Parathyroid adenoma (tissue), 2 donors: ENCODE measurements at regions not wholly inside any gene's neighbourhood (a gene's known extent, or its start where the extent isn't known, plus 50 kb on each side); places are given as distances from the start of the nearest gene placed in this dataset.

Experiments
- H2AFZ ChIP-seq: fragments of 300-600 bp; sonication (generic); one replicate; pipeline ENCODE4 v1.7.0; 2017; ENCODE audit warnings: antibody characterized with exemption, mild to moderate bottlenecking
- H3K27ac ChIP-seq: fragments of 300-600 bp; sonication (generic); one replicate; pipeline ENCODE4 v1.7.0; 2017
- H3K27me3 ChIP-seq: fragments of 300-600 bp; sonication (generic); one replicate; pipeline ENCODE4 v1.7.0; 2017; ENCODE audit warnings: low read length; ENCODE audit not compliant: control insufficient read depth, insufficient read depth
- H3K36me3 ChIP-seq: fragments of 300-600 bp; sonication (generic); one replicate; pipeline ENCODE4 v1.7.0; 2017; ENCODE audit warnings: low read length; ENCODE audit not compliant: control insufficient read depth, insufficient read depth
- H3K4me1 ChIP-seq: fragments of 300-600 bp; sonication (generic); one replicate; pipeline ENCODE4 v1.7.0; 2017; ENCODE audit warnings: control low read depth
- H3K4me2 ChIP-seq: fragments of 300-600 bp; sonication (generic); one replicate; pipeline ENCODE4 v1.7.0; 2017; ENCODE audit warnings: low read length
- H3K4me3 ChIP-seq: fragments of 300-600 bp; sonication (generic); one replicate; pipeline ENCODE4 v1.7.0; 2017; ENCODE audit warnings: low read depth, low read length
- H3K79me2 ChIP-seq: fragments of 300-600 bp; sonication (generic); one replicate; pipeline ENCODE4 v1.7.0; 2017; ENCODE audit warnings: control low read depth
- H3K9ac ChIP-seq: fragments of 300-600 bp; sonication (generic); one replicate; pipeline ENCODE4 v1.7.0; 2017; ENCODE audit warnings: mild to moderate bottlenecking
- H3K9me3 ChIP-seq: fragments of 300-600 bp; sonication (generic); one replicate; pipeline ENCODE4 v1.7.0; 2017; ENCODE audit warnings: low read length; ENCODE audit not compliant: control insufficient read depth
- TF ChIP-seq, protein P1 (sequence below): fragments of 300-600 bp; sonication (generic); IDR thresholded peaks from one replicate; pipeline ENCODE4 v1.7.0; 2017; ENCODE audit warnings: antibody characterized with exemption, mild to moderate bottlenecking
- donor health status: primary hyperparathyroidism.

DNA sequence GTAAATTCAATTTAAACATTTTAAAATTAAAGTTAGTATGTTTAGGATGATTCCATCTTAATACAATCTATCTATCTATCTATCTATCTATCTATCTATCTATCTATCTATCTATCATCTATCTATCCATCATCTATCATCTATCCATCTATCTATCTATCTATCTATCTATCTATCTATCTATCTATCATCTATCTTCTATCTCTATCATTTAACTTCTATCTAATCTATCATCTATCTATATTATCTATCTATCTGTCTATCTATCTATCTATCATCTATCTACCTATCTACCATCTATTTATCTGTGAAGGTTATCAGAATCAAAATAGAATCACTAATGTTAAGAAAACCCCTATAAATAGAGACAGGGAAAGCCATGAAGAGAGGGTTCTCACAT lies 78.3 kb downstream of the RAMP3 start:
- Histone ChIP-seq H3K4me3 (no peak overlapping the region), H3K4me1 (no peaks in the 10 kb centered on the region), H3K36me3 (no peaks in the 10 kb centered on the region), H3K9me3 (no peaks in the 10 kb centered on the region), H3K79me2 (no peaks in the 10 kb centered on the region), H2AFZ (no peak overlapping the region), H3K27me3 (no peaks in the 10 kb centered on the region), H3K9ac (no peak overlapping the region), H3K4me2 (no peak overlapping the region), H3K27ac (no peak overlapping the region)
- TF ChIP-seq, protein P1, sequence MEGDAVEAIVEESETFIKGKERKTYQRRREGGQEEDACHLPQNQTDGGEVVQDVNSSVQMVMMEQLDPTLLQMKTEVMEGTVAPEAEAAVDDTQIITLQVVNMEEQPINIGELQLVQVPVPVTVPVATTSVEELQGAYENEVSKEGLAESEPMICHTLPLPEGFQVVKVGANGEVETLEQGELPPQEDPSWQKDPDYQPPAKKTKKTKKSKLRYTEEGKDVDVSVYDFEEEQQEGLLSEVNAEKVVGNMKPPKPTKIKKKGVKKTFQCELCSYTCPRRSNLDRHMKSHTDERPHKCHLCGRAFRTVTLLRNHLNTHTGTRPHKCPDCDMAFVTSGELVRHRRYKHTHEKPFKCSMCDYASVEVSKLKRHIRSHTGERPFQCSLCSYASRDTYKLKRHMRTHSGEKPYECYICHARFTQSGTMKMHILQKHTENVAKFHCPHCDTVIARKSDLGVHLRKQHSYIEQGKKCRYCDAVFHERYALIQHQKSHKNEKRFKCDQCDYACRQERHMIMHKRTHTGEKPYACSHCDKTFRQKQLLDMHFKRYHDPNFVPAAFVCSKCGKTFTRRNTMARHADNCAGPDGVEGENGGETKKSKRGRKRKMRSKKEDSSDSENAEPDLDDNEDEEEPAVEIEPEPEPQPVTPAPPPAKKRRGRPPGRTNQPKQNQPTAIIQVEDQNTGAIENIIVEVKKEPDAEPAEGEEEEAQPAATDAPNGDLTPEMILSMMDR = no peak

DNA sequence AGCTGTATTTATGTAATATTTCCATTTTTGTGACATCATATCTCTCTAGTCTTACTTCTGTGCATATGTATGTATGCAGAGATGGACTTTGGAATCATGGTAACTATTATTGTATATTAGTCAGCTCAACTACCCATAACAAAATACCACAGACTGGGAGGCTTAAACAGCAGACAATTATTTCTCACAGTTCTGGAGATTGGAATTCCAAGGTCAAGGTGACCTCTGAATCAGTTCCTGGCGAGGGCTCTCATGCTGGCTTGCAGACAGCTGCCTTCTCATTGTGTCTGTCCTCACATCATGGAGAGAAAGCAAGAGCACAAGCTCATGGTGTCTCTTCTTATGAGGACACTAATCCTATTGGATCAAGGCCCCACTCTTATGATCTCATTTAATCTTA lies 79.1 kb downstream of the RAMP3 start:
- H3K27ac ChIP-seq = no peak overlapping the region
- H3K9me3 ChIP-seq = no peaks in the 10 kb centered on the region
- H3K4me3 ChIP-seq = no peak overlapping the region
- no peak overlapping the region for H3K4me2 ChIP-seq
- TF ChIP-seq, protein P1 = no peak
- no peaks in the 10 kb centered on the region for H3K27me3 ChIP-seq
- no peaks in the 10 kb centered on the region for H3K4me1 ChIP-seq
- no peak overlapping the region for H3K9ac ChIP-seq
- no peaks in the 10 kb centered on the region for H3K36me3 ChIP-seq
- H3K79me2 ChIP-seq = no peaks in the 10 kb centered on the region
- H2AFZ ChIP-seq = no peak overlapping the region

DNA sequence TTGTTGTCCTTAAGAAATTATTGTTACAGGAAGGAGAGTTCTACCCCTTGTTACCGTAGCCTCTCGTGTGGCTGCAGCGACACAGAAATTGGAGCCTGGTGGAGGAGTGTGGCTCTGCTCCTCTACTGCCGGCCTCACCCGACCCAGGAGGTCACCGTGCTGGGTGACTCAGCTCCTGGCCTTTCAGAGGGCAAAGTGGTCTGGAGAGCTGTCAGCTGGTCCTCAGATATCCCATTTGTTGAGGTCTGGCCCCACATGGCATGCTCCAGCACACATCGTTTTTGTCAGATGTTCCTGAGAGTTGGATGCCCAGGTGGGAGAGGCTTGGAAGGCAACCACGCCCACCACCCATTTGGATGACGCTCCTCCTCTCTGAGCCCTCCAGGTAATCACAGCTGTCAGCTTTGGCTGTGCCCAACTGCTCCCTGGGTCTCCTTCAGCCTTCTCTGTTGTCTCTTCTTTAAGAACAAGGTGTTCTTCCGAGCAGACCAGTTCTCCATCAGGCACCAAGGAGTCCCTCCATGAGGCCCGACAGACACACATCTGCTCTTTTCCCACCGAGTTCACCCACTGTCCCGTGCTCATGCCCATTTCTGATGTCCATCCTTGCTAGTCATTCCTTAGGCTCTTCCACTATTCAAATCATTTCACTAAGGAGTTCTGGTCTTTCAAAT lies 80.3 kb downstream of the RAMP3 start:
- H3K27ac ChIP-seq = no peak overlapping the region
- H3K9ac ChIP-seq = no peak overlapping the region
- H3K36me3 ChIP-seq = no peaks in the 10 kb centered on the region
- no peak overlapping the region for H2AFZ ChIP-seq
- no peaks in the 10 kb centered on the region for H3K9me3 ChIP-seq
- TF ChIP-seq, protein P1 = no peak
- no peaks in the 10 kb centered on the region for H3K27me3 ChIP-seq
- no peaks in the 10 kb centered on the region for H3K4me1 ChIP-seq
- no peak overlapping the region for H3K4me2 ChIP-seq
- H3K4me3 ChIP-seq = no peak overlapping the region
- no peaks in the 10 kb centered on the region for H3K79me2 ChIP-seq

DNA sequence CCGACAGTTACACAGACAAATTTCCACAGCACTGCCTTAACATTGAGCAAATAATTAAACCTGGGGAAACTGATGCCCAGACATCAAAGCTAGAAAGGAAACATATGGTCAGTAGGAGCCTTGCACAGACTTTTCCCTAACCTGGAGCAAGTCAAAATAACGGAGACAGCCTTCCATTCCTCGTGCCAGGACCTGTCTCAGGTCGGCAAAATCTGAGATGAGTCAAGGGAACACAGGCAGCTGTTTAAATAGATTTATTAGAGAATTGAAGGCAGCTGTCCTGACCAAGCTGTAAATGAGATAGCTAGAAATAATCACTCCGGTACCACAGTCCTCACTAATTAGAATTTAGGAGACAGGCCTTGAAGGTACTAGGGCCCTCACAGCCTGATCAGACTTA lies 81.2 kb downstream of the RAMP3 start:
- peak overlapping the region; percentile 60 for H3K27ac ChIP-seq
- H3K4me1 ChIP-seq = no peaks in the 10 kb centered on the region
- H3K79me2 ChIP-seq = no peaks in the 10 kb centered on the region

More for the DNA sequence above, 81.2 kb downstream of the RAMP3 start:
- Histone ChIP-seq H3K9ac (no peak overlapping the region), H3K4me3 (no peak overlapping the region), H3K27me3 (no peaks in the 10 kb centered on the region), H3K36me3 (no peaks in the 10 kb centered on the region), H3K4me2 (no peak overlapping the region), H3K9me3 (no peaks in the 10 kb centered on the region), H2AFZ (no peak overlapping the region)
- TF ChIP-seq, protein P1 = no peak
